SKM-1 (cell line): ENCODE measurements at regions not wholly inside any gene's neighbourhood (a gene's known extent, or its start where the extent isn't known, plus 50 kb on each side); places are given as distances from the start of the nearest gene placed in this dataset.
"Not testable (repeated sequence)": the region's sequence is repeated elsewhere in the genome, so short reads cannot be mapped to it uniquely, and the experiment has no call there.

Experiments used
- DNase-seq: peaks from one replicate; lab custom pipeline; 2025; ENCODE audit not compliant: unreplicated experiment; lab: John Stamatoyannopoulos, UW

- DNase-seq = not testable (repeated sequence)
Observed at GRCh38 chr1:105470541-105470940, 1585.9 kb upstream of the PRMT6 start.

- no peak for DNase-seq
Observed at GRCh38 chr1:105483436-105483835, 1573.0 kb upstream of the PRMT6 start.

- no peak for DNase-seq
Observed at GRCh38 chr1:105485207-105485606, 1571.3 kb upstream of the PRMT6 start.

GRCh38 chr1:105492921-105493320, 1563.6 kb upstream of the PRMT6 start:
- no peak for DNase-seq

- no peak for DNase-seq
Observed at GRCh38 chr1:105516068-105516467, 1540.4 kb upstream of the PRMT6 start.

GRCh38 chr1:105533996-105534395, 1522.5 kb upstream of the PRMT6 start:
- no peak for DNase-seq

- no peak for DNase-seq
Observed at GRCh38 chr1:105544475-105544874, 1512.0 kb upstream of the PRMT6 start.

GRCh38 chr1:105556266-105556665, 1500.2 kb upstream of the PRMT6 start:
- DNase-seq = no peak

- DNase-seq = no peak
Observed at GRCh38 chr1:105558023-105558422, 1498.5 kb upstream of the PRMT6 start.

GRCh38 chr1:105565006-105565405, 1491.5 kb upstream of the PRMT6 start:
- DNase-seq = no peak

- DNase-seq = no peak
Observed at GRCh38 chr1:105585791-105586190, 1470.7 kb upstream of the PRMT6 start.

- no peak for DNase-seq
Observed at GRCh38 chr1:105591681-105592080, 1464.8 kb upstream of the PRMT6 start.

- no peak for DNase-seq
Observed at GRCh38 chr1:105608713-105609112, 1447.8 kb upstream of the PRMT6 start.

- no peak for DNase-seq
Observed at GRCh38 chr1:105626276-105626987, 1430.0 kb upstream of the PRMT6 start.

- not testable (repeated sequence) for DNase-seq
Observed at GRCh38 chr1:105631153-105631744, 1425.2 kb upstream of the PRMT6 start.

GRCh38 chr1:105632342-105633196, 1423.9 kb upstream of the PRMT6 start:
- no peak for DNase-seq

GRCh38 chr1:105636052-105636451, 1420.4 kb upstream of the PRMT6 start:
- no peak for DNase-seq

- no peak for DNase-seq
Observed at GRCh38 chr1:105641407-105641806, 1415.1 kb upstream of the PRMT6 start.

- no peak for DNase-seq
Observed at GRCh38 chr1:105652109-105652508, 1404.4 kb upstream of the PRMT6 start.

GRCh38 chr1:105655032-105655431, 1401.4 kb upstream of the PRMT6 start:
- DNase-seq = no peak

GRCh38 chr1:105664495-105664894, 1392.0 kb upstream of the PRMT6 start:
- DNase-seq = no peak

- no peak for DNase-seq
Observed at GRCh38 chr1:105678334-105678733, 1378.1 kb upstream of the PRMT6 start.
